GM12878 (cell line): ENCODE measurements at regions not wholly inside any gene's neighbourhood (a gene's known extent, or its start where the extent isn't known, plus 50 kb on each side); places are given as distances from the start of the nearest gene placed in this dataset.

Experiments used
- ATAC-seq: fragments of 200-7000 bp; cut with Tn5 transposase; 3 replicates; pipeline ENCODE4 v1.9.1; 2020; ENCODE audit warnings: mild to moderate bottlenecking, moderate library complexity
- BruUV-seq: library from RNA; stranded (reverse); fragments of 400-500 nt; replicated peaks from 2 replicates; lab custom pipeline; 2021; lab: Mats Ljungman, UMichigan
- CTCF ChIA-PET: fragments of 300-600 bp; sonication (Branson Sonifier 250); formaldehyde crosslinking; extraction: SDS; loops from one replicate; lab custom pipeline; 2021; ENCODE audit warnings: inconsistent platforms; lab: Yijun Ruan, JAX
- POLR2A ChIA-PET: fragments of 350-600 bp; formaldehyde crosslinking; extraction: SDS; loops from one replicate; lab custom pipeline; 2021; ENCODE audit warnings: inconsistent platforms; lab: Charles Lee
- RAD21 ChIA-PET: fragments of 300-600 bp; sonication (Branson Sonifier 250); formaldehyde crosslinking; loops from one replicate; lab custom pipeline; 2023; ENCODE audit warnings: antibody characterized with exemption; ENCODE audit not compliant: unreplicated experiment; lab: Charles Lee
- SMC1A ChIA-PET: fragments of 300-600 bp; sonication (Branson Sonifier 250); formaldehyde crosslinking; loops from one replicate; lab custom pipeline; 2023; ENCODE audit not compliant: unreplicated experiment, uncharacterized antibody; lab: Charles Lee
- DNase-seq: peaks from one replicate; pipeline ENCODE4 v3.0.0-alpha.2; 2011; ENCODE audit warnings: low read depth, low spot score
- FAIRE-seq: peaks from 3 replicates; lab custom pipeline; 2011; peaks lifted over from hg19 to GRCh38; lab: Jason Lieb, UNC
- H2AFZ ChIP-seq: 2 replicates; pipeline ENCODE4 v1.6.0; 2011; ENCODE audit warnings: low read depth, low read length, control low read depth; ENCODE audit not compliant: control insufficient read depth
- H3K27ac ChIP-seq: 2 replicates; pipeline ENCODE4 v1.5.1; 2011; ENCODE audit warnings: control low read depth; ENCODE audit not compliant: control insufficient read depth, insufficient read depth
- H3K27me3 ChIP-seq, 2 experiments: replicated peaks in 1 of 2; 2 replicates each; pipeline versions ENCODE4 v1.6.0 to v1.6.1; 2011; ENCODE audit warnings: low read length in 1 of 2; ENCODE audit not compliant: control insufficient read depth in 2 of 2, insufficient read depth in 2 of 2
- H3K36me3 ChIP-seq, 2 experiments: 2 replicates each; pipeline ENCODE4 v1.5.1; 2011; ENCODE audit warnings: low read length in 1 of 2; ENCODE audit not compliant: control insufficient read depth in 2 of 2, insufficient read depth in 2 of 2
- H3K4me1 ChIP-seq: 2 replicates; pipeline ENCODE4 v1.6.1; 2011; ENCODE audit warnings: mild to moderate bottlenecking, low read length, moderate library complexity, mixed read lengths; ENCODE audit not compliant: control insufficient read depth, insufficient read depth
- H3K4me2 ChIP-seq: 2 replicates; pipeline ENCODE4 v1.6.0; 2011; ENCODE audit warnings: control low read depth; ENCODE audit not compliant: control insufficient read depth, insufficient read depth
- H3K4me3 ChIP-seq: fragments of 200-600 bp; sonication (generic); 2 replicates; pipeline ENCODE4 v1.5.1; 2016
- H3K79me2 ChIP-seq: 2 replicates; pipeline ENCODE4 v1.6.0; 2011; ENCODE audit warnings: low read length; ENCODE audit not compliant: control insufficient read depth, insufficient read depth
- H3K9ac ChIP-seq: 2 replicates; pipeline ENCODE4 v1.8.0; 2011; ENCODE audit warnings: low read length, control low read depth, mixed read lengths; ENCODE audit not compliant: control insufficient read depth, insufficient read depth
- H3K9me3 ChIP-seq: replicated peaks from 3 replicates; pipeline ENCODE4 v1.5.1; 2011; ENCODE audit warnings: mild to moderate bottlenecking, low read length; ENCODE audit not compliant: control insufficient read depth, insufficient read depth
- H4K20me1 ChIP-seq: 2 replicates; pipeline ENCODE4 v1.6.0; 2011; ENCODE audit not compliant: control insufficient read depth, insufficient read depth
- BHLHE40 ChIP-seq, 2 experiments: fragments of 450-650 bp in 1 of 2; IDR thresholded peaks; 2 replicates each; pipeline ENCODE4 v1.6.1; 2011 to 2017; ENCODE audit warnings: low read depth in 2 of 2, borderline replicate concordance in 1 of 2, improper control_type of control experiment in 1 of 2, low read length in 1 of 2, mild to moderate bottlenecking in 1 of 2
- CUX1 ChIP-seq: IDR thresholded peaks from 2 replicates; pipeline ENCODE4 v1.6.1; 2012; ENCODE audit warnings: improper control_type of control experiment, low read depth, low read length; ENCODE audit not compliant: insufficient replicate concordance
- DPF2 ChIP-seq: fragments of 450-650 bp; IDR thresholded peaks from 2 replicates; pipeline ENCODE4 v1.6.1; 2017; ENCODE audit warnings: mild to moderate bottlenecking
- IKZF2 ChIP-seq, 2 experiments: fragments of 450-650 bp; IDR thresholded peaks; 2 replicates each; pipeline ENCODE4 v1.6.1; 2017; ENCODE audit warnings: mild to moderate bottlenecking in 2 of 2, moderate library complexity in 2 of 2
- NR2F1 ChIP-seq: fragments of 450-650 bp; conservative IDR thresholded peaks from 2 replicates; pipeline ENCODE4 v1.6.1; 2017; ENCODE audit warnings: mild to moderate bottlenecking
- POU2F2 ChIP-seq: IDR thresholded peaks from 3 replicates; pipeline ENCODE4 v1.6.1; 2011; ENCODE audit warnings: low read depth, mild to moderate bottlenecking, low read length, borderline replicate concordance
- RAD51 ChIP-seq: fragments of 450-650 bp; IDR thresholded peaks from 2 replicates; pipeline ENCODE4 v1.6.1; 2016; ENCODE audit warnings: moderate library complexity, mild to moderate bottlenecking, inconsistent platforms
- RUNX3 ChIP-seq: IDR thresholded peaks from 2 replicates; pipeline ENCODE4 v1.6.1; 2012; ENCODE audit warnings: low read length, inconsistent platforms
- SREBF1 ChIP-seq: IDR thresholded peaks from 2 replicates; pipeline ENCODE4 v1.6.1; 2012; ENCODE audit warnings: mild to moderate bottlenecking, low read length
- SREBF2 ChIP-seq: IDR thresholded peaks from 2 replicates; pipeline ENCODE4 v1.6.1; 2012; ENCODE audit warnings: mild to moderate bottlenecking, low read length
- ZBTB33 ChIP-seq: fragments of 450-650 bp; IDR thresholded peaks from 2 replicates; pipeline ENCODE4 v1.6.1; 2017; ENCODE audit warnings: mild to moderate bottlenecking
- ZNF687 ChIP-seq: fragments of 450-650 bp; IDR thresholded peaks from 2 replicates; pipeline ENCODE4 v1.6.1; 2017; ENCODE audit warnings: mild to moderate bottlenecking, moderate library complexity
- WGBS: methylation state at CpG from one replicate; pipeline ENCODE4 v1.1.6; 2016; ENCODE audit warnings: low lambda C conversion rate; ENCODE audit not compliant: insufficient replicate concordance, insufficient coverage; ENCODE audit errors: missing lambda C conversion rate; 5-methylcytosine and 5-hydroxymethylcytosine counted together
- in situ Hi-C: fragments of 300-500 bp; cut with MboI; formaldehyde crosslinking; loops from 9 replicates; pipeline ENCODE4 v1.14.3; 2018; ENCODE audit warnings: mixed read lengths
- intact Hi-C: fragments of 100-400 bp; cut with micrococcal nuclease; formaldehyde crosslinking; loops from one replicate; pipeline ENCODE4 v1.14.2; 2022; ENCODE audit not compliant: unreplicated experiment

GRCh38 chr3:170701696-170702678 is 116.1 kb upstream of the SLC7A14 start:
- no TSS peak for BruUV-seq
- in situ Hi-C loops = no loop called here
- TF ChIP-seq IKZF2 (IDR thresholded peaks at IDR 0.05) (no peak), ZBTB33 (no peak), DPF2 (no peak), BHLHE40 (IDR thresholded peaks at IDR 0.05; ENCODE audit: borderline replicate concordance in 1 of 2, low read depth in 2 of 2, low read length in 1 of 2) (no peak), NR2F1 (no peak), RUNX3 (no peak), ZNF687 (no peak), CUX1 (no peak), SREBF2 (no peak), RAD51 (no peak), POU2F2 (no peak), SREBF1 (no peak)

More at GRCh38 chr3:170701696-170702678, 116.1 kb upstream of the SLC7A14 start:
- ChIA-PET RAD21 (no interaction called here), POLR2A (no interaction called here), CTCF (interaction anchor here (1.3 kb wide), 1 partner anchor 11 kb away, joined by 6 read pairs; no protein-coding TSS in a partner anchor), SMC1A (interaction anchor here (0.6 kb wide), 1 partner anchor 380 kb away, joined by 3 read pairs; no protein-coding TSS in a partner anchor)
- no peaks in the 10 kb centered on the region for H3K79me2 ChIP-seq
- FAIRE-seq (no peak), ATAC-seq (no peak), DNase-seq (no peak)
- no peak overlapping the region for H3K27ac ChIP-seq
- no peaks in the 10 kb centered on the region for H3K4me1 ChIP-seq
- H2AFZ ChIP-seq = no peak overlapping the region
- H4K20me1 ChIP-seq = no peaks in the 10 kb centered on the region
- intact Hi-C loops = no loop called here
- no peaks in the 10 kb centered on the region for H3K36me3 ChIP-seq
- 30% methylated on average over 4 of the region's 4 CpGs for WGBS
- no peak overlapping the region for H3K4me3 ChIP-seq
- H3K9me3 ChIP-seq = no peaks in the 10 kb centered on the region; the same call in 2 of the 3 replicates
- no peaks in the 10 kb centered on the region; a peak in 1 of 4 replicates for H3K27me3 ChIP-seq
- H3K9ac ChIP-seq = no peak overlapping the region
- no peak overlapping the region for H3K4me2 ChIP-seq
